ENCODE measurements at regions not wholly inside any gene's neighbourhood (a gene's known extent, or its start where the extent isn't known, plus 50 kb on each side); places are given as distances from the start of the nearest gene placed in this dataset.

DNA sequence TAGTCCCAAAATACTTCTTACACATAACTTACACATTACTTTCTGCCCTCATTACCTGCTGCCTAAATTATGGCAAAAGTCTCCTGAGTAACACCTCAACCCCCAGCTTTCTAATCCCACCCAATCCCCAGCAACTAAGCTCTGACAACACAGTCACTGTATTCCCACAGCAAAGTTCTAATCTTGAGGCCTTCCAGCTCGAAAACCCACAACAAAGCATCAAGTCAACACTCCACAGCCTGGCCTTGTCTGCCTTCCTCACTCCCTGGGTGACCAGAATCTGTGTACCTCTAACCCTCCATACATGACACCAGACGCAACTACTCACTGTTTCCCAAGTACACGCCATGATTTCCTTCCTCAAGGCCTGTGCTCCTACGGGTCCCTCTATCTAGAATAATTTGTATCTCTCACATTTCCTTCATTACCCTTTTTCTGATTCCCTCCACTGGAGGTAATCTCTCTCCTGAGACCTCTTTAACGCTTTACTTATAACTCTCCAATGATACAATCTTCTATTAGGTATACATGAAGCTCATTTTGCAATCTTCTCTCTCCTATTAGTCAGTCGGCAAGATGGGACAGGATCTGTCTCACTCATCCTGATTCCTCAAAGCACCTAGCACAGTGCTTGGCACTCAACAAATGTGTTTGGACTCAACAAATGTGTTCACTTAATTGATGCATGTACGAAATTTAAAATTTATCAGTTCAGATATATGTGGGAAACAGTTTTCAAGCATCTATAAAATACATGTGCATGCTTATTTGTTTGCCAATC is 87.6 kb upstream of the DOCK9 start:
- Mint-ChIP-seq H3K27ac (peak overlapping the region; percentile 1 to 88 (median 34)), H3K4me3 (peak overlapping the region in 1 of 3 experiments; percentile 2), H3K27me3 (ENCODE audit: low read depth) (no peaks in the 10 kb centered on the region), H3K9me3 (no peaks in the 10 kb centered on the region), H3K4me1 (peaks cover 58% of the 10 kb centered on the region), H3K36me3 (ENCODE audit: low read depth) (no peaks in the 10 kb centered on the region)
- TF ChIP-seq, protein P1, sequence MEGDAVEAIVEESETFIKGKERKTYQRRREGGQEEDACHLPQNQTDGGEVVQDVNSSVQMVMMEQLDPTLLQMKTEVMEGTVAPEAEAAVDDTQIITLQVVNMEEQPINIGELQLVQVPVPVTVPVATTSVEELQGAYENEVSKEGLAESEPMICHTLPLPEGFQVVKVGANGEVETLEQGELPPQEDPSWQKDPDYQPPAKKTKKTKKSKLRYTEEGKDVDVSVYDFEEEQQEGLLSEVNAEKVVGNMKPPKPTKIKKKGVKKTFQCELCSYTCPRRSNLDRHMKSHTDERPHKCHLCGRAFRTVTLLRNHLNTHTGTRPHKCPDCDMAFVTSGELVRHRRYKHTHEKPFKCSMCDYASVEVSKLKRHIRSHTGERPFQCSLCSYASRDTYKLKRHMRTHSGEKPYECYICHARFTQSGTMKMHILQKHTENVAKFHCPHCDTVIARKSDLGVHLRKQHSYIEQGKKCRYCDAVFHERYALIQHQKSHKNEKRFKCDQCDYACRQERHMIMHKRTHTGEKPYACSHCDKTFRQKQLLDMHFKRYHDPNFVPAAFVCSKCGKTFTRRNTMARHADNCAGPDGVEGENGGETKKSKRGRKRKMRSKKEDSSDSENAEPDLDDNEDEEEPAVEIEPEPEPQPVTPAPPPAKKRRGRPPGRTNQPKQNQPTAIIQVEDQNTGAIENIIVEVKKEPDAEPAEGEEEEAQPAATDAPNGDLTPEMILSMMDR (IDR thresholded peaks at IDR 0.05; ENCODE audit: unreplicated experiment in 3 of 3) = no peak

DNA sequence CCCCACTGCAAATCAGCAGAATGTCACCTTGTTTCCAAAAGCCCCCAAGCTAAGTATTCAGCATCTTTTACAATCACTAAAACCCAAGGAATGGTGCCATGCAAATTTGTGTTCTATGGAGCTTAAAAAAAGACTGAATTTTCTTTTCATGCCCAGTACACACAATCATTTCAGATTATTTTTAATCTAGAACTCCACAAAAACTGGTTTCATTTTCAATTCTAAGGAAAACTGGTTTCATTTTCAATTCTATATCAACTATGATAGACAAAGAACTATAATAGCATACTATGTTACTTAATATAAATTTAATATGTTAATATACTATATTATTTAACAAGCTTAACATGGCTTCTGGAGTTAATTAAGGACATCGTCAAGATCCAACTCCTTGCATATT is 88.4 kb upstream of the DOCK9 start:
- Mint-ChIP-seq H3K4me3 (no peak overlapping the region), H3K27ac (no peak overlapping the region), H3K27me3 (ENCODE audit: low read depth) (no peaks in the 10 kb centered on the region), H3K36me3 (ENCODE audit: low read depth) (no peaks in the 10 kb centered on the region), H3K4me1 (peaks cover 52% of the 10 kb centered on the region), H3K9me3 (no peaks in the 10 kb centered on the region)
- TF ChIP-seq, protein P1 (IDR thresholded peaks at IDR 0.05; ENCODE audit: unreplicated experiment in 3 of 3) = no peak

DNA sequence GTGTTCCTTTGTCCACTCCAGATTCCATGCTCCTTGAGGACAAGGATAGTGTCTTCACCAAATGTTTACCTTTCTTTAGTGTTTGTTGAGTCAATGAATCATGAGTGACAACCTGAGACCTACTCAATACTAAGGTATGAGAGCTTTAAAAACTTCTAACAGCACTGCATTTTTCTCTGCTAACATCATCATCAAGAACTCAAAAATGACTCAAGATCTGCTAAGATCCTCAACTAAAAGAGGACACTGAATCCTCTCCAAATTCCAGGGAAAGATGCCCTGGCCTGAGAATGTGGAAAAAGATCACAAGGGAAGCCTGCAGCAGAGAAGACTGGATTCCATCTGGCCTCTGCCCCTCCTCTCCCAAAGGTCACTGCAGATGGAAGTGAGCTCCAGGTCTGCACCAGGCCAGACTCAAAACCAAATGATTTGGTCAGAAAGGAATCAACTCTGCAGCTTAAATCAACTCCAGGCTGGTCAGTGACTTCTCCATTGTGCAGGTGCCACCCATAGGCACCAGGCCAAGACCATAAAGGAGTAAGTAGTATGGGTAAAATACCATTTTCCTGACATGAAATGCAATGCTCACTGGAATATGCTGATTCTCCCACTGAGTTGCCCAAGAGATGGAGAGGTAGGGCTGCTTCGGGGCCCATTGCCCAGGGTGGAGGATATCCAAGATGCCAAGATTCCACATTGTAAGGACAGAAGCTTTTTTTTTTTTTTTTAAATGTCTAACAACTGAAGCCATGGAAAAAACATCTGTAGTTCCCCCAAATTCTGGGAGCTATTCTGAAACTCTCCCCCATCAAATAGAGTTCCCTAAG is 89.5 kb upstream of the DOCK9 start:
- peaks cover 40% of the 10 kb centered on the region for H3K4me1 Mint-ChIP-seq
- no peak overlapping the region for H3K27ac Mint-ChIP-seq
- no peaks in the 10 kb centered on the region for H3K27me3 Mint-ChIP-seq (ENCODE audit: low read depth)
- no peaks in the 10 kb centered on the region for H3K9me3 Mint-ChIP-seq
- no peak overlapping the region for H3K4me3 Mint-ChIP-seq
- TF ChIP-seq, protein P1 (IDR thresholded peaks at IDR 0.05; ENCODE audit: unreplicated experiment in 3 of 3) = no peak
- no peaks in the 10 kb centered on the region for H3K36me3 Mint-ChIP-seq (ENCODE audit: low read depth)

DNA sequence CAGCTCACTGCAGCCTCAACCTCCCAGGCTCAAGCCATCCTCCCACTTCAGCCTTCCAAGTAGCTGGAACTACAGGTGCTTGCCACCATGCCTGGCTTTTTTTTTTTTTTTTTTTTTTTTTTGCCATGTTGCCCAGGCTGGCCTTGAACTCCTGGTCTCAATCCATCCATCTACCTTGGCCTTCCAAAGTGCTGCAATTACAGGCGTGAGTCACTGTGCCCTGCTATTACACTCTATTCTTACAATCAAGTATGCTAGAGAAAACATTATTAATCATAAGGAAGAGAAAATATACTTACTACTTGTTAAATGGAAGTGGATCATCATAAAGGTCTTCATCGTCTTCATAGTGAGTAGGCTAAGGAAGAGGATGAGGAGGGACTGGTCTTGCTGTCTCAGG is 93.3 kb upstream of the DOCK9 start:
- peaks cover 18% of the 10 kb centered on the region for H3K36me3 Mint-ChIP-seq (ENCODE audit: low read depth)
- H3K9me3 Mint-ChIP-seq = peaks cover 18% of the 10 kb centered on the region
- H3K27ac Mint-ChIP-seq = no peak overlapping the region
- TF ChIP-seq, protein P1 (IDR thresholded peaks at IDR 0.05; ENCODE audit: unreplicated experiment in 3 of 3) = no peak
- peaks cover 4% of the 10 kb centered on the region for H3K27me3 Mint-ChIP-seq (ENCODE audit: low read depth)
- H3K4me1 Mint-ChIP-seq = peaks cover 10% of the 10 kb centered on the region
- H3K4me3 Mint-ChIP-seq = no peak overlapping the region

DNA sequence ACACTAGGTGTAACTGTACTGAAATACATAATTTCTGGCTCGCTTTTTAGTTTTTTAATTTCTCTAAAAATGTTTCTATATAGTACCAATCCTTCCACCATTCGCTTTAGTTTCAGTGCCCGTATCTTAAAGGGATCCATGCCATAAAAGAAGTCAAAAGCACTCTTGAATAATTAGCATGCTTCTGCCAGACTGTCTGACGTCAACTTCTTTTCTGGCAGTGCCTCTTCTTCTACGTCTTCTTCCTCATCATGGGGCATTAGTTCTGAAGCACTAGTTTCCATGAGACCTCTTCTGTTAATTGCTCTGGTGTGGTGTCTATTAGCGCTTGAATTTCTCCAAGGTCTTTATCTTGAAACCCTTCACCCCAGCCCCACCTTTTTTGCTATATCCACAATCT is 93.8 kb upstream of the DOCK9 start:
- Mint-ChIP-seq H3K27ac (no peak overlapping the region), H3K9me3 (peaks cover 18% of the 10 kb centered on the region), H3K4me3 (no peak overlapping the region), H3K36me3 (ENCODE audit: low read depth) (peaks cover 18% of the 10 kb centered on the region), H3K4me1 (peaks cover 9% of the 10 kb centered on the region), H3K27me3 (ENCODE audit: low read depth) (peaks cover 4% of the 10 kb centered on the region)
- TF ChIP-seq, protein P1 (IDR thresholded peaks at IDR 0.05; ENCODE audit: unreplicated experiment in 3 of 3) = no peak
